ENCODE measurements at regions not wholly inside any gene's neighbourhood (a gene's known extent, or its start where the extent isn't known, plus 50 kb on each side); places are given as distances from the start of the nearest gene placed in this dataset.
"Not testable (repeated sequence)": the region's sequence is repeated elsewhere in the genome, so short reads cannot be mapped to it uniquely, and the experiment has no call there.

DNA sequence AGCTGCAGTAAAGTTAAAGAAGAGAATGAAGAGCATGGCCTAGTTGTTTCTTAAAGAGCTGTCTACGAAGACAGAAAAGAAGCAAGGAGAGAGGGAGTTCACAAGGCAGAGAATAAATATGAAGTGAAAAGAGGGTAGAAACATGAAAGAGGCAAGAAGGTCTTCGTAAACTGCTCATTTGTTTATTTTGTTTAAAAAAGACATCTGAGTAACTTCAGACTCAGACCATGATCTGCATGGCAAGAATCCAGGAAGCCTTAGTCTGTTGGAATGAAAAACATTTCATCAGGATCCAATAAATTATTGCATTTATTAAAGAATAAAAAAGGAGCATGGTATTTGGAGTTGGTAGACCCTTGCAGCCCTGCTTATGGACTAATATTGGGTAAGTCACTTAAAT, 151.1 kb downstream of the SEM1 start:
- no peak for DNase-seq

DNA sequence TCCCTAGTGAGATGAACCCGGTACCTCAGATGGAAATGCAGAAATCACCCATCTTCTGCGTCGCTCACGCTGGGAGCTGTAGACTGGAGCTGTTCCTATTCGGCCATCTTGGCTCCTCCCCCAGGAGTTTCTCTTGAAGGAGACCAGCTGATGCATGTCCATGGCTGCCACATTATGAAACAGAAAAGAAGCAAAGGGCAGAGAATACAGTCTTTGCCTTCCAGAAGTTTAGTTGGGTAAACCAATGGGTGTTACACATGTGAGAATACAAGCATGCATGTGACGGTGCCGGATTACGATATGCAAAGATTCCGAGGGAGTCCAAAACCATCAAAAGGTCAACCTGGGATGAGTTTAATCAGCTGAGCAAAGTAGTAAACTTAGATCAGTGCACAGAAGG, 151.6 kb downstream of the SEM1 start:
- no peak for DNase-seq

DNA sequence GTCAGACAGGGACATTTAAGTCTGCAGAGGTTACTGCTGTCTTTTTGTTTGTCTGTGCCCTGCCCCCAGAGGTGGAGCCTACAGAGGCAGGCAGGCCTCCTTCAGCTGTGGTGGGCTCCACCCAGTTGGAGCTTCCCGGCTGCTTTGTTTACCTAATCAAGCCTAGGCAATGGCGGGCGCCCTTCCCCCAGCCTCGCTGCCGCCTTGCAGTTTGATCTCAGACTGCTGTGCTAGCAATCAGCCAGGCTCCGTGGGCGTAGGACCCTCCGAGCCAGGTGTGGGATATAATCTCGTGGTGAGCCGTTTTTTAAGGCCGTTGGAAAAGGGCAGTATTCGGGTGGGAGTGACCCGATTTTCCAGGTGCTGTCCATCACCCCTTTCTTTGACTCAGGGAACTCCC, 152.0 kb downstream of the SEM1 start:
- not testable (repeated sequence) for DNase-seq

DNA sequence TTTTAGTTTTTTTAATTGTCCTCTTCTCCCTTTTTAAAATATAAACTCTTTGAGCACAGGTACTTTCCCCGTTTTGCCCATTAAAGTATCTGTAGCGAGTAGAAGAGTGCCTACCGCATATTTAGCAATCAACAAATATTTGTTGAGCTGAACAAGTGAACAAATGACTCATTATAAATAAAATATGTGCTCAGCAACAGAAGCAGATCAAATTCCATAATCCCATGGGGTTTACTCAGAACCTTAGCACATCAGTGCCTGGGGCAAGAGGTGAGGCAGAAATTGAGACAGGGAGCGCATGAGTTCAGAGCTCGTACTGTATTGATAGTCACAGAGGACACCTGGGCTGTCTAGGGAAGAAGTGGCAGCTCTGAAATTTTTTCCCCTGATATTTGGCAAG, 161.0 kb downstream of the SEM1 start:
- DNase-seq, result no peak

DNA sequence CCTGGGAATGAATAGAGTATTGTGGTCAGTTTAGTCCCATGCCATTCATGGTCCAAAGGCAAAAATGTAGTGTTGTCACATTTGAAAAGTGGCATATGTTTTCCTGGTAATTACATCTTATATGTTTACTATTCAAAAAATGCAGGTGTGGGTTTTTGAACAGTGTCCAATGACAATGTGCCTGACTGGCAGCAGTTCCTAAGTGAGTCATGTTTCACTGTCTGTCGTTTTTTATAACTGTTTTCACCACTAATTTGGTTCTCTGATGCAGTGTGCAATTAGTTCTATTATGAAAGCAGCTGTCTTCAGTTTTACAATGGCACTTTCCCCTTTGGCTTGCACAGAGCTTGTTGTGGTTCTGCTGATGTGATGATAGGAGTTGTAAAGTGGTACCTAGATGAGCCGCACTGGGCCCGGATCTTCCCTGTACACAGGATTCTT, 162.3 kb downstream of the SEM1 start:
- no peak for DNase-seq

DNA sequence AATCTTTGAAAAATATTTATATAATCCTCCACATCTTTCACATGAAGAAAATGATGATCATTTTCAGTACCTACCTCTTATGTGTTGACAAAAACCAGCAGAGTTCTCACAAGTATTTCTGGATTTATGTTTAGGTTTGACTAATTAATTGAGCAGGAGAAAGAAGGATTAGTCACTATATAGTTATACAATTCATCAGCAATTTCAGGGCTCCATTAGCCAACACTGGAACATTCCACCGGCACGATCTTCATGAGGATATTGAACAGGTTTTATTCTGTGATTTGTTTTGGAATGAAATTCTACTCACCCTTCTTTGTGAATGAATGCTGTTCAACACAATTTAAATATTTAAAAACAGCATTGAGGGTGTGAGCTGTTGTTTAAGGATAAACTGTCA, 163.2 kb downstream of the SEM1 start:
- DNase-seq, result no peak

DNA sequence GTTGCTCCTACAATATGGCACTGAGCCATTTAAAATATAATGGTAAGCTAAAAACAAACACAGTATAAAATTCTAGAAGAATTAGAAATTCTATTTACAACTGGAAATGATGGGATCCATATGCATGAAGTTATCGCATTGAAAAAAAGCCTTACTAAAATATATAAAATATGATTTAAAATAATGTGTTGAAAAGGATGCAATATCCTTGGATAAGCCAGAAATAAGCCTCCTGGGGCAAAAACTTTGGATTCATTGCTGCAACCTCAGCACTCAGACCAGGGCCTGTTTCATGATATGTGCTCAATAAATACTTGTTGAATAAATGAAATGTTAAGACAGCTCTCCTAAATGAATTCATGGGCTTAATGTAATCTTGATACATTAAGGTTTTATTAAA, 170.2 kb downstream of the SEM1 start:
- no peak for DNase-seq

DNA sequence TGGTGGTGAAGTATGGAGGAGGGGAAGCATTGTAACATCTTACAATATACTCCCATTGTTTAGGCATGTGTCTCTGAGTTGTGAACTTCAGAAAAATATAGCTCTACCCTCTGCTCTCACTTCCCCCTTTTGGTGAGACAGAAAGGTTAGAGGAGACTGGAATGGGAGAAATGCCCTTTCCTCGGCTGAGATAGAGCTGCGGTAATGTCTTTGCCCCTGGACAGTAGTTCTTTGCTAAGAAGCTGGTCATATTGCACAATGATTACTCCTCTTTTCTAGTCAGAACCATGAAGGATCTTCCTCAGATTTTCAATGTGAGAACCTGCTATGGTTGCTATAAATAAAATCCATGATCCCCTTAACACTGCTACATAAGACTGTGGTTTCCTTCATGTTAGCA, 171.0 kb downstream of the SEM1 start:
- no peak for DNase-seq

DNA sequence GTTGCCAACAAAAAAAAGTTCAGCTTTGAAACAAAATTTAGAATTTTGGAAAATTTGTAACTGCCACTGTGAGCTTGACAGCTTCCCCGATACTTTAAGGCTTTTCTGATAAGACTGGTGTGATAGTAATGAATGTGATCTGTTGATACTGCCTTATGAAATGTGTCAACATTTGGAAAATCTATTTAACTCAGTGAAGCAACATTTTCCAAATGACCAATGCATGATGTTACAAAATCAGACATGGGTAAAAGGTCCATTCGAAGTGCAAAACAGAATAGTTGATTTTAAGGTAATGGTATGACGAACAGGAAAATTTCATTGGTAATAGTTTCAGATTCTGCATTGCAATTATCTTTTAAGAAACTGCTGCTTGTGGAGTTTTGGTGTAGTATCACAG, 175.4 kb downstream of the SEM1 start:
- DNase-seq, result no peak

DNA sequence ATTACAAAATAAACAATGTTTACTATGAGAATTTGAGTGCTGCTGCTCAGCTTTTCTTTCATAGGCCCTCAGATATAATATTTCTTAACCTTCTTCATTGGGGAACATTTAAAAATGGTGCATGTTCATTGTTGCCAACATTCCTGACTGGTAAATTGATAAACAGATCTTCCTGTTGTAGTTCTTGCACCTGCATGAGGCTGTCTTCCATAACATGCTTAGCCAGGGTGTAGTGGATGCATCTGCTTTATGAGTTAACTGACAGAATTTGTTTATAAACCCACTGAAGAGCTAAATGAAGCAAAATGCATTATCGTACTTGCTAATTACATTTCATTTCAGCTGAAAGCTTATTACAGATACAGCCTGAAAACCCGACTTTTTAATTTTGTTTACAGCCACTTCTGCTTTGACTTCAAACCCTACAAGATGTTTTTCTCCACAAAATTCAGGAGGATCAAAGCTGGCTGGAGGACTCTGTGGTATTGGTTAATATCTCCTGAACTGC, 177.2 kb downstream of the SEM1 start:
- DNase-seq, result no peak

DNA sequence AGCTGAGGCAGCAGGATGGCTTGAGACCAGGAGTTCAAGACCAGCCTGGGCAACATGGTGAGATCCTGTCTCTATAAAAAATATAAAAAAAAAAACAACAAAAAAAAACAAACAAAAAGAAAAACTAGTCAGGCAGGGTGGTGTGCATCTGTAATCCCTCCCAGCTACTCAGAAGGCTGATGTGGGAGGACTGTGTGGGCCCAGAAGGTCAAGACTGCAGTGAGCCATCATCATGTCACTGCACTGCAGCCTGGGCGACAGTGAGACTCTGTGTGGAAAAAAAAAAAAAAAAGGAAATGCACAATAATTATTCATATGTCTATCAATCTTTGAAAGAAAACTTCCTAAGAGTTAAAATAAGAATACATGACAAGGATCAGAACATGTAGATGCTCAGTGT, 178.3 kb downstream of the SEM1 start:
- no peak for DNase-seq

DNA sequence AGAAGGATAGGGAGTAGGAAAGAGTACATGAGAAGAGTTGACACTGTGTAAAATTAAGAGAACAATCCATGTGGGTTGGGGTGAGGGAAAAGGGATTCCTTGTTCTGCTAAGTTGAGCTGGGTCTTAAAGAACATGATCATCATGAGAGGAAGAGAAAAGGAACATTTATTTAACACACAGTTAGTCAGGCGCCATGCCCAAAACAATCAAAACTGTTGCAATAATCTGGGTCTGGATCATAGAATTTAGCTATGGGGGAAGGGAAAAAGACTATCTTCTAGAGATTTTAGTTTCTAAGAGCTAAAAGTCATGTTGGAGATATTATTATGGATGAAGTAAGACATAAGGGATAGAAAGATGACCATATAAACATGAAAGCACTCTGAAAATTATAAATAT, 178.9 kb downstream of the SEM1 start:
- no peak for DNase-seq

DNA sequence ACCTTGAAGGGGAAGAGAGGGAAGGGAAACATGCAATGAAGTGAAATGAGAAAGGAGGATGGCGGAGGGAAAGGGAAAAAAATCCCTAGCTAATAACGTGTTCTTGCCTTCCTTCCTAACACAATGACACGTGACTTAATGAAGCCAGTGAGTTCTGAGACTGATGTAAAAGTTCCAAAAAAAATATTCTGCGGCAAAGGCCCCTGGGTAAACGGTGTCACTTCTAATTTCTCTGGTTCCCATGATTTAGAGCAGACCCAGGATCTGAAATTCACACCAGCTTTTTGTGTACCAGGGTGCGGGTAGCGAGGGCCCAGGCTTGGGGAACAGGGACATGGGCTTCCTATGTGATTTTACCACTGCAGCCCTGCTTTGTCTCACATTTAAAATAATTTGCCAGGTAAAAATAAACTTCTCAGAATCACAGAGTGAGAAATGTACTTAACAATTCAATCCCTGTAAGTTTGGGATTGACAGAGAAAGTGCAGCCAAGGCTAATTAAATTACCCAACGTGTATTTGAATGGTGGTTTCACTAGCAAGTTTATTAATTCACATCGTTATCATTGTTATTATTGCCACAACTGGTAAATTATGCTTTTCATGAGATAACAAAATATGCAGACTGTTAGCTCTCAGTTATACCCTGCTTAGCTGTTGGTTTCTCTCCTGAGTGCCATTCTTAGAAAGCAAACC, 182.4 kb downstream of the SEM1 start:
- no peak for DNase-seq

DNA sequence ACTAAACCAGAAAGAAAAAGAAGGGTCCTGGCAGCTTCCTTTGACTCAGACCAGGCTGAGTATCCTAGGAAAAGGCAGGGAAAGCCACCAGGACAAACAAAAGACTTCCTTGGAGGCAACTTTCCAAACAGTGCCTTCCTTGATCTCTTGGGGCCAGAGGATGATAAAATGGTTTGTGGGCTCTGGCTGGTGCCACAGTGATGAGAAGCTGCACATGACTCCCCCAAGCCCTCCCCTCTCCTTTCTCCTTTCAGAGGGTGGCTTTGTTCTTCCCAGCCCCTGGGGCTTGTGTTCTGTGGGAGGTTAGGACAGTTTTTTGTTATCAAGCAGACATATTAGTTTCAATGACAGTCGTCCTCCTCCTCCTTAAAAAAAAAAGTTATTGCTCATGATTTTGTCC, 183.2 kb downstream of the SEM1 start:
- DNase-seq, result no peak

DNA sequence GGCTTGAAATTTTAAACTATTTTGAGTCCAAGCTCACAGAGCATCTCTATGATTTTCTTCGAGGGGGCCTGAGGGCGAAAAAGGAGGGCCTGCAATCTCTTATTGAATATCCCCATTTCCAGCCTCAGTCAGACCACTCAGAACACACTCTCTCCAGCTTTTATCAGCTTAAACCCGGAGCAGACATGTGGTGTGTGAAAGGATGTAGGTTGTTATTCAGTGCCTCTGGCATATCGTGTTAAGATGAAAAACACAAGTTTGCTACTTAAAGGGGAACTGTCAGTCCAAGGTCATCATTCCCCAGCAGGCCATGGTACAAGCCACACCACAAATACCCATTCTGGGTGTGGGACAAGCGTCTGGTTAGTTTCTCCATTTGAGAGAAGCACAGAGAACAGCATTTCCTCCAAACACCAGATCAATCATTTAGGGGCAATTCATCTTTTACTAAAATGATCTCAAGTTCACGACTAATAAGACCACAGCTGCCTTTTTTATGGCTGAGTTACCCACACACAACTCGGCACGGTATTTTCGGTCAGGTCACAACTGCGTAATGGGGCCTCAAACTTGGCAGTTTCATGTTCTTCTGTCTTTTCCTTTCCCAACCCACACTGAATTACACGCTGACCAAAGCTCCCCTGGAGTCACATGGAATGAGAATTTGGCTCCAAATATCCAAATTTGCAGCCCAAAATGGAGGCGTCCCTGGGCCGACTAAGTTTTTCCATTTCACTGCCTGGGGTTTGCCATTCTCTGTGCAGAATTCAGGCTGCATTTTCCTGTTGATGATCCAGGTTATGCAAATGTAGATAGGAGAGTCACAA, 188.4 kb downstream of the SEM1 start:
- no peak for DNase-seq

DNA sequence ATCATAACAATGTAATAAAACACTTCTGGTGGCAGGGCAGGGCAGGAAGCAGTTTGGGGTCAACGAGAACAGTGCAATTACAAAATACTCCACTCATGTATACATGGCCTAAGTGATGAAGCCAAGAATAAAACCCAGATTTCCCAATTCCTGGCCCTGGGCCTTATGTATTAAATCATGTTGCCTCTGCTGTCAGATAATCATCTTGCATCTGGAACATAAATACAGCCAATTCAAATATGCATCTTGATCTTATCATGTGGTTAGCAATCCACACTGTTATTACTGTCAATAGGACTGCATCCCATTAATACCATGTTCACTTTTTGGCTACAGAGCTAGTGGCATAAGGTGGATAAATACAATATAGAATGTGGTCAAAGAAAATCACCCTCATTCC, 186.5 kb upstream of the SLC25A13 start:
- DNase-seq, result peak; percentile 5

DNA sequence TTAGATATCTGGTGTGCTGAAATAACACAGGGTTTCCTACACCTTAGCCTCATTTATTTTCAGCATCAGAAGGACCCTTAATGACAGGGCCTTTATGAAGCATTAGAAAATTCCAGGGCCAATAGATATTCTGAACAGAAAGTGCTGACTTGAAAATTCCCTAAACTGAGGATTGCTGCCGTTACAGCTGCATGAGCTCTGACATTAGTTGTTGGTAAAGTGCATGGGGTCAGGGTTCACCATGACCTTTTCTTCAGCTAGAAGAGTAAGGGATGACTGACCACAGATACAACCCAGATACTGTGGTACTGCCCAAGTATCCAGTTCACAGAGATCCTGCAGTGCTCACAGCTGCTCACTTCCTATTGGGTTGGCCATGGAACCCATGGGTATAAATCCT, 181.7 kb upstream of the SLC25A13 start:
- no peak for DNase-seq

DNA sequence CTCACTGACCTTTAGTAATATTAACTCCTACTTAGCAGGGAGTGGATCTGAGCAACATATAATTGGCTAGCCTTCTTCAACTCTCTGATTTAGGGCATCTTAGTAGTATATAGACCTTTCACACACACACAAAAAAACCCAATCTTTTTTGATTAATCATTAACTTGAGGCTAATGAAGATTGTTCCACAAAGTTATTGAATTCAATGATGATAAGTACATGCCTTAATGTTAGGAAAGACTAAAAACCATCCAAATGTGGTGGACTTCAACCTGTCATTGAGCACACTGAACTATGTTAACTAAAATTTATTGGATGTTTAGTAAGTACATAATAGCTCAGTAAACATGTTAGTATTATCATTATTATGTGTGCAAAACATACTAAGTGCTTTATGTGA, 179.4 kb upstream of the SLC25A13 start:
- no peak for DNase-seq

DNA sequence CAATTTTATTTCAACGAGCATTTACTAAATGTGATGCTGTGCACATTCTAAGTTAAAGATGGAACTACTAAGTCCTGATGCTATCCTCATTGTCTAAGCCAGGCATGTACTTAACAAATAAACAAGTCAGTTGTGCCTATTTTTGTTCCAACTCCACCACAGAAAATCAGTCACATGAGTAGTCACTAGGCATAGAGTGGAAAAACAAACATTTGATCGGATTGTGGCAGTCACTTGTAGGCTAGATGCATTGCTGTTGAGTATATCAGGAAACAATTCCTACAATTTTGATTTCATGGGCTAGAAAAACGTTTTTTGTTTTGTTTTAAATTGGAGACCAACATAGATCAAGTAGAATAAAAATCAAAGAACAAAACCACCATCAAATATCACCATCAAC, 177.6 kb upstream of the SLC25A13 start:
- no peak for DNase-seq

DNA sequence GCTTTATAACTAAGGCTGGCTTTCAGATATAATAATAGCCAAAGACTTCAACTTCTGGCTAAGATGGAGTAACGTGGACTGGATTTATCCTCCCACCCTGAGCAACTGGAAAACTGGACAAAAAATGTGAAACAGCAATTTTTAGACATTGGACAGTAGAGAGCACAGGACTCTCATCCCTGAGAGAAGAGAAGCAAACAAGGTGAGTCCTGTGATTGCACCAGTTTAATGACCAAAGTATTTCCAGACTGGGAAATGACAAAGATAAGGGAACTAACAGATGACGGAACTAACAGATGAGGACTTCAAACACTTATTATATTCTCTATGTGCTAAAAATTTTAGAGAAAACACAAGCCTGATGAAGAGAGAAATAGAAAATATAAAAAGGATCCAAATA, 175.7 kb upstream of the SLC25A13 start:
- no peak for DNase-seq

DNA sequence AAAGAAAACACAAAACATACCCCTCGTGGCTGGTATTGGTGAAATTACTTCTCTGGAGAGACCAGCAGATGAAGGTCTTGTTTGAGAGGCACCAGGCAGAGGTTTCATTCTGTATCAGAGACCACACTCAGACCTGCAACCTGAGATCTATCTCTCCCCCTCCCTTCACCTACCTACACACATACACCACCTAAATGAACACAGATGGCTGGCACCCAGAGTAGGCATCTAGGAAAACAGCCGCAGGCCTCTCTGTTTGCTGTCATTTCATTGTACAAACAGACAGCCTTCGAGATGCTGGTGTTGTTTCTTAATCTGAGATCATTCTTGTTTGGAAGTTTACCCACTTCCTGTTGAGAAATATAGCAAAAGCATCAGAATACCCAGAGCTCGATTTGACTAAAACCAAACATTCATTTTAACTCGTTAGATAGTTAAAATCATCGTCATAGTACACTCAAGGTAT, 173.9 kb upstream of the SLC25A13 start:
- no peak for DNase-seq

DNA sequence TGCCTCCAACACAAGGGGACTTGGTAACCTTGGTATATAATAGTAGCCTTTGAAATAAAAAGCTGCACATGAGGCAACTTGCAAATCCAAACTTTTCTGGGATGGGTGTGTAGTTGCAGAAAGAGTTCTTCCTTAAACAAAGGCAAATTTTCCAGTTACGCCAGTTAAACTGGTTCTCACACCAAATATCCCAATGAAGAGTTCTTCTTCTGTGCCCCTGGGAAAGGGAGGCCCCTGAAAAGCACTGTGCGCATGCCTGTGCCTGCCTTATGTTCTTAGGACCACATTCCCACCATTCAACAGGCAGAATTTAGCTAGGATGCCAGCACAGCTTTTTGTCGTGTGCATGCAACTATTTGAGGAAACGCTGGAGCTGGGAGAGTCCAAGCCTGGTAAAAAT, 164.8 kb upstream of the SLC25A13 start:
- no peak for DNase-seq

DNA sequence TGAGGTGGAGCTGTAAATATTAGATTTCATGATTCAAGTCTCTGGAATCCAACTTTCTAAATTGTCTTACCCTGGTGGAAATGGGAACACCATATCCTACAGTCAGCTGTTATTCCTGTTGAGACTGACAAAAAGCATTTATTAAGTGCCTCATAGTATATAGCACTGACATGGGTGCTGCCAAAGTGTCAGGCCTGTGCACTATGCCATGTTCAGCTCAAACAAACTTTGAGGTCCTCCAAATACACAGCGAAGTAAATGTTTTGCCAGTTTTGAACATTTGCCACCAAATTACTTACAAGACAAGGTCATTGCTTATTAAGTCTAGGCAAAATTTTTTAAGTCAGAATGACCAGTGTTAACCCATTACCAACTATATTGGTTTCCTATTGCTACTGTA, 162.9 kb upstream of the SLC25A13 start:
- DNase-seq, result no peak

DNA sequence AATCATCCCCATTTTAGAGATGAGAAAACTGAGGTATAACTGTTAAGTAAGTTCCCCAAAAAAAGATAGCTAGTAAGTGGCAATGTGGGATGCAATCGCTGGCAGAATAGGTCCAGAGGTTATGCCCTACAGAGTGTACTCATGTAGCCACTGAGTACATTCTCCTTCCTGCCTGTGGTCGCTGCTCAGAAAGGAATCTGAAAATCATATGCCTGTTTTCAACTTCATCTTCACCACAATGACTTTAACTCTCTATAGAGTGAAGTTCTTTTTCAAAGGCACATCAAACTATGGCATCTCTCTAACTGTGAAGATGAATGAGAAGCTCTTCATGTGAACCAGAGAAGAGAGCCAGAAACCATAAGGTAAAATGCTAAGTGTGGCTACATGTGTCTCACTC, 162.2 kb upstream of the SLC25A13 start:
- DNase-seq, result no peak

All from fibroblast of upper back skin (primary cell).